HEK293T (cell line): ENCODE measurements at regions not wholly inside any gene's neighbourhood (a gene's known extent, or its start where the extent isn't known, plus 50 kb on each side); places are given as distances from the start of the nearest gene placed in this dataset.

Experiments
- ARNT ChIP-seq: fragments of 450-650 bp; IDR thresholded peaks from 2 replicates; pipeline ENCODE4 v1.6.1; 2017; ENCODE audit warnings: mild to moderate bottlenecking
- FOXA1 ChIP-seq: fragments of 450-650 bp; IDR thresholded peaks from 2 replicates; pipeline ENCODE4 v1.6.1; 2016; ENCODE audit warnings: mild to moderate bottlenecking
- SUZ12 ChIP-seq: fragments of 450-650 bp; IDR thresholded peaks from 2 replicates; pipeline ENCODE4 v1.6.1; 2016; ENCODE audit warnings: mild to moderate bottlenecking

GRCh38 chr2:83196225-83196624 is 1262.9 kb downstream of the SUCLG1 start:
- no peak for TF ChIP-seq FOXA1
- TF ChIP-seq SUZ12 = no peak
- TF ChIP-seq ARNT = no peak
